K562 (cell line): ENCODE measurements at regions not wholly inside any gene's neighbourhood (a gene's known extent, or its start where the extent isn't known, plus 50 kb on each side); places are given as distances from the start of the nearest gene placed in this dataset.

ENCODE experiments used
- FIP1L1 ChIP-seq: fragments of 200-400 bp; formaldehyde crosslinking; IDR thresholded peaks from 2 replicates; pipeline ENCODE4 v1.6.1; 2018; ENCODE audit warnings: mild to moderate bottlenecking, low read depth, low read length; ENCODE audit not compliant: poor library complexity, severe bottlenecking
- HDGF ChIP-seq: fragments of 450-650 bp; IDR thresholded peaks from 2 replicates; pipeline ENCODE4 v1.6.1; 2016
- JUN ChIP-seq, 2 experiments: sonication (generic) in 1 of 2; formaldehyde crosslinking in 1 of 2; IDR thresholded peaks; 2 replicates each; pipeline versions ENCODE4 v1.6.1 to v1.8.0; 2012 to 2022; ENCODE audit warnings: borderline replicate concordance in 2 of 2, mild to moderate bottlenecking in 2 of 2, improper control_type of control experiment in 1 of 2, low read depth in 1 of 2, low read length in 1 of 2, missing genetic modification reagents in 1 of 2
- RBFOX2 ChIP-seq: fragments of 200-400 bp; formaldehyde crosslinking; IDR thresholded peaks from 2 replicates; pipeline ENCODE4 v1.6.1; 2017; ENCODE audit warnings: low read depth, mild to moderate bottlenecking, low read length, moderate library complexity
- STAT5B ChIP-seq: fragments of 250-450 bp; sonication (Bioruptor Pico); IDR thresholded peaks from 2 replicates; pipeline ENCODE4 v1.8.0; 2021; ENCODE audit warnings: mild to moderate bottlenecking, inconsistent platforms
- ZNF146 ChIP-seq: IDR thresholded peaks from one replicate; pipeline ENCODE4 v1.6.1; 2018; ENCODE audit warnings: missing compliant biosample characterization; ENCODE audit not compliant: unreplicated experiment
- ZNF830 ChIP-seq: fragments of 250-450 bp; sonication (Bioruptor Pico); IDR thresholded peaks from 2 replicates; pipeline ENCODE4 v1.5.0; 2021; ENCODE audit warnings: mild to moderate bottlenecking
- TF ChIP-seq, protein P1 (sequence below): fragments of 250-450 bp; sonication (Bioruptor Pico); IDR thresholded peaks from 2 replicates; pipeline ENCODE4 v1.8.0; 2021; ENCODE audit warnings: moderate library complexity, mild to moderate bottlenecking, inconsistent platforms
- TF ChIP-seq, protein P2 (sequence below): fragments of 450-650 bp; IDR thresholded peaks from 2 replicates; pipeline ENCODE4 v1.6.1; 2016; ENCODE audit warnings: low read depth
- TF ChIP-seq, protein P3 (sequence below): fragments of 150-350 bp; IDR thresholded peaks from 2 replicates; pipeline ENCODE4 v1.6.1; 2014; ENCODE audit warnings: low read depth, mild to moderate bottlenecking, low read length, borderline replicate concordance

DNA sequence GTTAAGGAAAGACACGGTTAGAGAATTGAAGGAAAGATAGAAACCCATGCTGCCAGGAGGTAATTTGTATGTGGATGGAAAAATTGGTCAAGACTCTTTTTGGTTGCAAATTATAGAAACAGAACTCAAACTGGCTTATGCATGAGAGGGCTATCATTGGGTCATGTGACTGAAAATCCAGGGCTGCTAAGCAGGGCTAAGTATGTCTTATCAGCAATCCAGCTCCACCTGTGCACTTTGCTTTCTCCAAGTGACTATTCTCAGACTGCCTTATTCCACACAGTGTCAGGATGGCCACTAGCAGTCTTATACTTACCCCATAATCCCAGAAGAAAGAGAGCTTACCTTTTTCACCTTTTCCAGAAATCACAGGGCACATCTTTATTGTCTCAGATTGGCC lies 113.5 kb downstream of the CBLN1 start:
- no peak for TF ChIP-seq HDGF
- TF ChIP-seq, protein P1, sequence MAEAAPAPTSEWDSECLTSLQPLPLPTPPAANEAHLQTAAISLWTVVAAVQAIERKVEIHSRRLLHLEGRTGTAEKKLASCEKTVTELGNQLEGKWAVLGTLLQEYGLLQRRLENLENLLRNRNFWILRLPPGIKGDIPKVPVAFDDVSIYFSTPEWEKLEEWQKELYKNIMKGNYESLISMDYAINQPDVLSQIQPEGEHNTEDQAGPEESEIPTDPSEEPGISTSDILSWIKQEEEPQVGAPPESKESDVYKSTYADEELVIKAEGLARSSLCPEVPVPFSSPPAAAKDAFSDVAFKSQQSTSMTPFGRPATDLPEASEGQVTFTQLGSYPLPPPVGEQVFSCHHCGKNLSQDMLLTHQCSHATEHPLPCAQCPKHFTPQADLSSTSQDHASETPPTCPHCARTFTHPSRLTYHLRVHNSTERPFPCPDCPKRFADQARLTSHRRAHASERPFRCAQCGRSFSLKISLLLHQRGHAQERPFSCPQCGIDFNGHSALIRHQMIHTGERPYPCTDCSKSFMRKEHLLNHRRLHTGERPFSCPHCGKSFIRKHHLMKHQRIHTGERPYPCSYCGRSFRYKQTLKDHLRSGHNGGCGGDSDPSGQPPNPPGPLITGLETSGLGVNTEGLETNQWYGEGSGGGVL (CRISPR knock-in tag) = no peak
- TF ChIP-seq, protein P2, sequence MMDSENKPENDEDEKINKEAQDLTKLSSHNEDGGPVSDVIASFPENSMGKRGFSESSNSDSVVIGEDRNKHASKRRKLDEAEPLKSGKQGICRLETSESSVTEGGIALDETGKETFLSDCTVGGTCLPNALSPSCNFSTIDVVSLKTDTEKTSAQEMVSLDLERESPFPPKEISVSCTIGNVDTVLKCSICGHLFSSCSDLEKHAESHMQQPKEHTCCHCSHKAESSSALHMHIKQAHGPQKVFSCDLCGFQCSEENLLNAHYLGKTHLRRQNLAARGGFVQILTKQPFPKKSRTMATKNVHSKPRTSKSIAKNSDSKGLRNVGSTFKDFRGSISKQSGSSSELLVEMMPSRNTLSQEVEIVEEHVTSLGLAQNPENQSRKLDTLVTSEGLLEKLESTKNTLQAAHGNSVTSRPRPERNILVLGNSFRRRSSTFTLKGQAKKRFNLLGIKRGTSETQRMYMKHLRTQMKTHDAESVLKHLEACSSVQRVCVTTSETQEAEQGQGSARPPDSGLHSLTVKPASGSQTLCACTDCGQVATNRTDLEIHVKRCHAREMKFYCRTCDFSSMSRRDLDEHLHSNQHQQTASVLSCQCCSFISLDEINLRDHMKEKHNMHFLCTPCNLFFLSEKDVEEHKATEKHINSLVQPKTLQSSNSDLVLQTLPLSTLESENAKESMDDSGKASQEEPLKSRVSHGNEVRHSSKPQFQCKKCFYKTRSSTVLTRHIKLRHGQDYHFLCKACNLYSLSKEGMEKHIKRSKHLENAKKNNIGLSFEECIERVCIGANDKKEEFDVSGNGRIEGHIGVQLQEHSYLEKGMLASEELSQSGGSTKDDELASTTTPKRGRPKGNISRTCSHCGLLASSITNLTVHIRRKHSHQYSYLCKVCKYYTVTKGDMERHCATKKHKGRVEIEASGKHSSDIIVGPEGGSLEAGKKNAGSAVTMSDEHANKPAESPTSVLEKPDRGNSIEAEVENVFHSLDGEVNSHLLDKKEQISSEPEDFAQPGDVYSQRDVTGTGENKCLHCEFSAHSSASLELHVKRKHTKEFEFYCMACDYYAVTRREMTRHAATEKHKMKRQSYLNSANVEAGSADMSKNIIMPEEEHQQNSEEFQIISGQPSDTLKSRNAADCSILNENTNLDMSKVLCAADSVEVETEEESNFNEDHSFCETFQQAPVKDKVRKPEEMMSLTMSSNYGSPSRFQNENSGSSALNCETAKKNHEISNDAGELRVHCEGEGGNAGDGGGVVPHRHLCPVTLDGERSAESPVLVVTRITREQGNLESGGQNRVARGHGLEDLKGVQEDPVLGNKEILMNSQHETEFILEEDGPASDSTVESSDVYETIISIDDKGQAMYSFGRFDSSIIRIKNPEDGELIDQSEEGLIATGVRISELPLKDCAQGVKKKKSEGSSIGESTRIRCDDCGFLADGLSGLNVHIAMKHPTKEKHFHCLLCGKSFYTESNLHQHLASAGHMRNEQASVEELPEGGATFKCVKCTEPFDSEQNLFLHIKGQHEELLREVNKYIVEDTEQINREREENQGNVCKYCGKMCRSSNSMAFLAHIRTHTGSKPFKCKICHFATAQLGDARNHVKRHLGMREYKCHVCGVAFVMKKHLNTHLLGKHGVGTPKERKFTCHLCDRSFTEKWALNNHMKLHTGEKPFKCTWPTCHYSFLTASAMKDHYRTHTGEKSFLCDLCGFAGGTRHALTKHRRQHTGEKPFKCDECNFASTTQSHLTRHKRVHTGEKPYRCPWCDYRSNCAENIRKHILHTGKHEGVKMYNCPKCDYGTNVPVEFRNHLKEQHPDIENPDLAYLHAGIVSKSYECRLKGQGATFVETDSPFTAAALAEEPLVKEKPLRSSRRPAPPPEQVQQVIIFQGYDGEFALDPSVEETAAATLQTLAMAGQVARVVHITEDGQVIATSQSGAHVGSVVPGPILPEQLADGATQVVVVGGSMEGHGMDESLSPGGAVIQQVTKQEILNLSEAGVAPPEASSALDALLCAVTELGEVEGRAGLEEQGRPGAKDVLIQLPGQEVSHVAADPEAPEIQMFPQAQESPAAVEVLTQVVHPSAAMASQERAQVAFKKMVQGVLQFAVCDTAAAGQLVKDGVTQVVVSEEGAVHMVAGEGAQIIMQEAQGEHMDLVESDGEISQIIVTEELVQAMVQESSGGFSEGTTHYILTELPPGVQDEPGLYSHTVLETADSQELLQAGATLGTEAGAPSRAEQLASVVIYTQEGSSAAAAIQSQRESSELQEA = no peak
- no peak for TF ChIP-seq JUN (IDR thresholded peaks at IDR 0.05; ENCODE audit: borderline replicate concordance, low read depth, low read length)
- no peak for TF ChIP-seq JUN (CRISPR knock-in tag; IDR thresholded peaks at IDR 0.05; ENCODE audit: borderline replicate concordance)
- TF ChIP-seq RBFOX2 = no peak
- TF ChIP-seq ZNF146 (CRISPR knock-in tag) = no peak
- TF ChIP-seq, protein P3, sequence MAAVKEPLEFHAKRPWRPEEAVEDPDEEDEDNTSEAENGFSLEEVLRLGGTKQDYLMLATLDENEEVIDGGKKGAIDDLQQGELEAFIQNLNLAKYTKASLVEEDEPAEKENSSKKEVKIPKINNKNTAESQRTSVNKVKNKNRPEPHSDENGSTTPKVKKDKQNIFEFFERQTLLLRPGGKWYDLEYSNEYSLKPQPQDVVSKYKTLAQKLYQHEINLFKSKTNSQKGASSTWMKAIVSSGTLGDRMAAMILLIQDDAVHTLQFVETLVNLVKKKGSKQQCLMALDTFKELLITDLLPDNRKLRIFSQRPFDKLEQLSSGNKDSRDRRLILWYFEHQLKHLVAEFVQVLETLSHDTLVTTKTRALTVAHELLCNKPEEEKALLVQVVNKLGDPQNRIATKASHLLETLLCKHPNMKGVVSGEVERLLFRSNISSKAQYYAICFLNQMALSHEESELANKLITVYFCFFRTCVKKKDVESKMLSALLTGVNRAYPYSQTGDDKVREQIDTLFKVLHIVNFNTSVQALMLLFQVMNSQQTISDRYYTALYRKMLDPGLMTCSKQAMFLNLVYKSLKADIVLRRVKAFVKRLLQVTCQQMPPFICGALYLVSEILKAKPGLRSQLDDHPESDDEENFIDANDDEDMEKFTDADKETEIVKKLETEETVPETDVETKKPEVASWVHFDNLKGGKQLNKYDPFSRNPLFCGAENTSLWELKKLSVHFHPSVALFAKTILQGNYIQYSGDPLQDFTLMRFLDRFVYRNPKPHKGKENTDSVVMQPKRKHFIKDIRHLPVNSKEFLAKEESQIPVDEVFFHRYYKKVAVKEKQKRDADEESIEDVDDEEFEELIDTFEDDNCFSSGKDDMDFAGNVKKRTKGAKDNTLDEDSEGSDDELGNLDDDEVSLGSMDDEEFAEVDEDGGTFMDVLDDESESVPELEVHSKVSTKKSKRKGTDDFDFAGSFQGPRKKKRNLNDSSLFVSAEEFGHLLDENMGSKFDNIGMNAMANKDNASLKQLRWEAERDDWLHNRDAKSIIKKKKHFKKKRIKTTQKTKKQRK = no peak
- TF ChIP-seq FIP1L1 = no peak
- TF ChIP-seq STAT5B = no peak
- TF ChIP-seq ZNF830 = no peak
